GM23338 (cell line): ENCODE measurements at regions not wholly inside any gene's neighbourhood (a gene's known extent, or its start where the extent isn't known, plus 50 kb on each side); places are given as distances from the start of the nearest gene placed in this dataset.

Source experiments
- ATAC-seq: fragments of 200-7000 bp; cut with Tn5 transposase; 3 replicates; pipeline ENCODE4 v1.9.1; 2020
- DNase-seq: peaks from one replicate; pipeline ENCODE4 v3.0.0-alpha.2; 2015; ENCODE audit warnings: low spot score
- H2AFZ ChIP-seq: fragments of 200-600 bp; sonication (generic); 2 replicates; pipeline ENCODE4 v1.8.0; 2016; ENCODE audit warnings: antibody characterized with exemption, mild to moderate bottlenecking, moderate library complexity
- H3F3A ChIP-seq: fragments of 200-600 bp; sonication (generic); replicated peaks from 2 replicates; pipeline ENCODE4 v1.8.0; 2017; ENCODE audit warnings: antibody characterized with exemption, mixed run types, low read depth
- H3K27ac ChIP-seq: fragments of 200-600 bp; sonication (generic); 2 replicates; pipeline ENCODE4 v1.6.1; 2016; ENCODE audit warnings: low read depth
- H3K27me3 ChIP-seq: fragments of 200-600 bp; sonication (generic); 2 replicates; pipeline ENCODE4 v1.8.0; 2016; ENCODE audit warnings: mild to moderate bottlenecking, mixed run types, moderate library complexity; ENCODE audit not compliant: insufficient read depth
- H3K36me3 ChIP-seq: fragments of 200-600 bp; sonication (generic); 2 replicates; pipeline ENCODE4 v1.8.0; 2016; ENCODE audit warnings: mild to moderate bottlenecking; ENCODE audit not compliant: insufficient read depth
- H3K4me1 ChIP-seq: fragments of 200-600 bp; sonication (generic); 2 replicates; pipeline ENCODE4 v1.8.0; 2016; ENCODE audit warnings: mild to moderate bottlenecking, moderate library complexity; ENCODE audit not compliant: insufficient read depth
- H3K4me2 ChIP-seq: fragments of 200-600 bp; sonication (generic); 2 replicates; pipeline ENCODE4 v1.7.1; 2017; ENCODE audit warnings: mixed run types
- H3K4me3 ChIP-seq: fragments of 200-600 bp; sonication (generic); 2 replicates; pipeline ENCODE4 v1.6.1; 2016; ENCODE audit warnings: mixed run types
- H3K79me2 ChIP-seq: fragments of 200-600 bp; sonication (generic); replicated peaks from 2 replicates; pipeline ENCODE4 v1.8.0; 2017; ENCODE audit warnings: mild to moderate bottlenecking; ENCODE audit not compliant: insufficient read depth
- H3K9me2 ChIP-seq: fragments of 200-600 bp; sonication (generic); 2 replicates; pipeline ENCODE4 v1.8.0; 2017; ENCODE audit not compliant: insufficient read depth
- H4K20me1 ChIP-seq: fragments of 200-600 bp; sonication (generic); replicated peaks from 2 replicates; pipeline ENCODE4 v1.8.0; 2017; ENCODE audit warnings: mild to moderate bottlenecking; ENCODE audit not compliant: insufficient read depth
- H3K27ac Mint-ChIP-seq: 2 replicates; pipeline ENCODE4 v1.8.0; 2020; ENCODE audit warnings: inconsistent platforms, mild to moderate bottlenecking, moderate library complexity, mixed read lengths
- H3K27me3 Mint-ChIP-seq: 3 replicates; pipeline ENCODE4 v1.8.0; 2022; ENCODE audit warnings: low read depth, mild to moderate bottlenecking, moderate library complexity, mixed read lengths, inconsistent platforms; ENCODE audit not compliant: insufficient read depth, poor library complexity
- H3K36me3 Mint-ChIP-seq: 3 replicates; pipeline ENCODE4 v1.8.0; 2021; ENCODE audit warnings: low read depth, mild to moderate bottlenecking, inconsistent platforms, moderate library complexity, mixed read lengths
- H3K4me1 Mint-ChIP-seq: 3 replicates; pipeline ENCODE4 v1.8.0; 2020; ENCODE audit warnings: mild to moderate bottlenecking, inconsistent platforms, mixed read lengths
- H3K4me3 Mint-ChIP-seq: 3 replicates; pipeline ENCODE4 v1.8.0; 2021; ENCODE audit warnings: moderate library complexity, mild to moderate bottlenecking, inconsistent platforms, mixed read lengths
- H3K9me3 Mint-ChIP-seq: 3 replicates; pipeline ENCODE4 v1.8.0; 2020; ENCODE audit warnings: moderate library complexity, mild to moderate bottlenecking, inconsistent platforms, mixed read lengths
- EZH2 ChIP-seq: fragments of 200-600 bp; sonication (generic); IDR thresholded peaks from one replicate; pipeline ENCODE4 v1.8.0; 2017; ENCODE audit warnings: antibody characterized with exemption, mild to moderate bottlenecking, low read depth; ENCODE audit not compliant: unreplicated experiment
- NANOG ChIP-seq: IDR thresholded peaks from 2 replicates; pipeline ENCODE4 v1.6.1; 2016; ENCODE audit warnings: antibody characterized with exemption, borderline replicate concordance
- POLR2AphosphoS5 ChIP-seq: IDR thresholded peaks from 2 replicates; pipeline ENCODE4 v1.6.1; 2016; ENCODE audit warnings: antibody characterized with exemption, low read depth
- STAT1 ChIP-seq: IDR thresholded peaks from one replicate; pipeline ENCODE4 v1.6.1; 2016; ENCODE audit warnings: antibody characterized with exemption; ENCODE audit not compliant: unreplicated experiment
- ZNF331 ChIP-seq: fragments of 250-450 bp; sonication (Bioruptor Pico); IDR thresholded peaks from 2 replicates; pipeline ENCODE4 v1.5.0; 2020; ENCODE audit warnings: low read depth, mild to moderate bottlenecking, moderate library complexity
- TF ChIP-seq, protein P1 (sequence below): fragments of 250-450 bp; sonication (Bioruptor Pico); IDR thresholded peaks from 2 replicates; pipeline ENCODE4 v1.5.0; 2020; ENCODE audit warnings: mild to moderate bottlenecking, moderate library complexity

DNA sequence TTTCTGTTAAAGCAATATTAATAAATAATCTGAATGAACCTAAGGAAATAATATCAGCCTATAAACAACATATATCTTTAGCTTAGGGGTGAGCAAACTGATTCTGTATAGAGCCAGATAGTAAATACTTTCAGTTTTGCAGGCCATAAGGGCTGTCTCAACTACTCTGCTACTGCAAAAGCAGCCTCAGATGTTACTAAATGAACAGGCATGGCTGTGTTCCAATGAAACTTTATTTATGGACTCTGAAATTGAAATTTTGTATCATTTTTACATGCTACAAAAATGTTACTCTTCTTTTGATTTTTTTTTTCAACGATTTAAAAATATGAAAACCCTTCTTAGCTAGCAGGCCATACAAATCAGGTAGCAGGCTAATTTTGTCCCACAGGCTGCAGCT lies 212.8 kb upstream of the PRICKLE2 start:
- DNase-seq (no peak), ATAC-seq (no peak)
- H3K9me3 Mint-ChIP-seq, result peaks cover 24% of the 10 kb centered on the region
- Histone ChIP-seq H3K4me2 (no peak overlapping the region), H3K27me3 (no peaks in the 10 kb centered on the region), H3K79me2 (no peaks in the 10 kb centered on the region), H3K36me3 (no peaks in the 10 kb centered on the region), H4K20me1 (no peaks in the 10 kb centered on the region), H3K27ac (no peak overlapping the region), H2AFZ (no peak overlapping the region), H3F3A (no peaks in the 10 kb centered on the region), H3K4me1 (peaks cover 32% of the 10 kb centered on the region), H3K4me3 (no peak overlapping the region), H3K9me2 (0 out of 2 replicates have a peak, but pooled peaks cover 5% of the 10 kb centered on the region)
- H3K27me3 Mint-ChIP-seq, result no peaks in the 10 kb centered on the region
- H3K36me3 Mint-ChIP-seq, result peaks cover 22% of the 10 kb centered on the region
- no peak overlapping the region for H3K4me3 Mint-ChIP-seq
- H3K4me1 Mint-ChIP-seq, result peaks cover 36% of the 10 kb centered on the region
- no peak overlapping the region for H3K27ac Mint-ChIP-seq
- TF ChIP-seq, protein P1, sequence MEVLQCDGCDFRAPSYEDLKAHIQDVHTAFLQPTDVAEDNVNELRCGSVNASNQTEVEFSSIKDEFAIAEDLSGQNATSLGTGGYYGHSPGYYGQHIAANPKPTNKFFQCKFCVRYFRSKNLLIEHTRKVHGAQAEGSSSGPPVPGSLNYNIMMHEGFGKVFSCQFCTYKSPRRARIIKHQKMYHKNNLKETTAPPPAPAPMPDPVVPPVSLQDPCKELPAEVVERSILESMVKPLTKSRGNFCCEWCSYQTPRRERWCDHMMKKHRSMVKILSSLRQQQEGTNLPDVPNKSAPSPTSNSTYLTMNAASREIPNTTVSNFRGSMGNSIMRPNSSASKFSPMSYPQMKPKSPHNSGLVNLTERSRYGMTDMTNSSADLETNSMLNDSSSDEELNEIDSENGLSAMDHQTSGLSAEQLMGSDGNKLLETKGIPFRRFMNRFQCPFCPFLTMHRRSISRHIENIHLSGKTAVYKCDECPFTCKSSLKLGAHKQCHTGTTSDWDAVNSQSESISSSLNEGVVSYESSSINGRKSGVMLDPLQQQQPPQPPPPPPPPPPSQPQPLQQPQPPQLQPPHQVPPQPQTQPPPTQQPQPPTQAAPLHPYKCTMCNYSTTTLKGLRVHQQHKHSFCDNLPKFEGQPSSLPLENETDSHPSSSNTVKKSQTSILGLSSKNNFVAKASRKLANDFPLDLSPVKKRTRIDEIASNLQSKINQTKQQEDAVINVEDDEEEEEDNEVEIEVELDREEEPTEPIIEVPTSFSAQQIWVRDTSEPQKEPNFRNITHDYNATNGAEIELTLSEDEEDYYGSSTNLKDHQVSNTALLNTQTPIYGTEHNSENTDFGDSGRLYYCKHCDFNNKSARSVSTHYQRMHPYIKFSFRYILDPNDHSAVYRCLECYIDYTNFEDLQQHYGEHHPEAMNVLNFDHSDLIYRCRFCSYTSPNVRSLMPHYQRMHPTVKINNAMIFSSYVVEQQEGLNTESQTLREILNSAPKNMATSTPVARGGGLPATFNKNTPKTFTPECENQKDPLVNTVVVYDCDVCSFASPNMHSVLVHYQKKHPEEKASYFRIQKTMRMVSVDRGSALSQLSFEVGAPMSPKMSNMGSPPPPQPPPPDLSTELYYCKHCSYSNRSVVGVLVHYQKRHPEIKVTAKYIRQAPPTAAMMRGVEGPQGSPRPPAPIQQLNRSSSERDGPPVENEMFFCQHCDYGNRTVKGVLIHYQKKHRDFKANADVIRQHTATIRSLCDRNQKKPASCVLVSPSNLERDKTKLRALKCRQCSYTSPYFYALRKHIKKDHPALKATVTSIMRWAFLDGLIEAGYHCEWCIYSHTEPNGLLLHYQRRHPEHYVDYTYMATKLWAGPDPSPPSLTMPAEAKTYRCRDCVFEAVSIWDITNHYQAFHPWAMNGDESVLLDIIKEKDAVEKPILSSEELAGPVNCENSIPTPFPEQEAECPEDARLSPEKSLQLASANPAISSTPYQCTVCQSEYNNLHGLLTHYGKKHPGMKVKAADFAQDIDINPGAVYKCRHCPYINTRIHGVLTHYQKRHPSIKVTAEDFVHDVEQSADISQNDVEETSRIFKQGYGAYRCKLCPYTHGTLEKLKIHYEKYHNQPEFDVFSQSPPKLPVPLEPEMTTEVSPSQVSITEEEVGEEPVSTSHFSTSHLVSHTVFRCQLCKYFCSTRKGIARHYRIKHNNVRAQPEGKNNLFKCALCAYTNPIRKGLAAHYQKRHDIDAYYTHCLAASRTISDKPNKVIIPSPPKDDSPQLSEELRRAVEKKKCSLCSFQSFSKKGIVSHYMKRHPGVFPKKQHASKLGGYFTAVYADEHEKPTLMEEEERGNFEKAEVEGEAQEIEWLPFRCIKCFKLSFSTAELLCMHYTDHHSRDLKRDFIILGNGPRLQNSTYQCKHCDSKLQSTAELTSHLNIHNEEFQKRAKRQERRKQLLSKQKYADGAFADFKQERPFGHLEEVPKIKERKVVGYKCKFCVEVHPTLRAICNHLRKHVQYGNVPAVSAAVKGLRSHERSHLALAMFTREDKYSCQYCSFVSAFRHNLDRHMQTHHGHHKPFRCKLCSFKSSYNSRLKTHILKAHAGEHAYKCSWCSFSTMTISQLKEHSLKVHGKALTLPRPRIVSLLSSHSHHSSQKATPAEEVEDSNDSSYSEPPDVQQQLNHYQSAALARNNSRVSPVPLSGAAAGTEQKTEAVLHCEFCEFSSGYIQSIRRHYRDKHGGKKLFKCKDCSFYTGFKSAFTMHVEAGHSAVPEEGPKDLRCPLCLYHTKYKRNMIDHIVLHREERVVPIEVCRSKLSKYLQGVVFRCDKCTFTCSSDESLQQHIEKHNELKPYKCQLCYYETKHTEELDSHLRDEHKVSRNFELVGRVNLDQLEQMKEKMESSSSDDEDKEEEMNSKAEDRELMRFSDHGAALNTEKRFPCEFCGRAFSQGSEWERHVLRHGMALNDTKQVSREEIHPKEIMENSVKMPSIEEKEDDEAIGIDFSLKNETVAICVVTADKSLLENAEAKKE (CRISPR knock-in tag), result no peak
- no peak for TF ChIP-seq STAT1

DNA sequence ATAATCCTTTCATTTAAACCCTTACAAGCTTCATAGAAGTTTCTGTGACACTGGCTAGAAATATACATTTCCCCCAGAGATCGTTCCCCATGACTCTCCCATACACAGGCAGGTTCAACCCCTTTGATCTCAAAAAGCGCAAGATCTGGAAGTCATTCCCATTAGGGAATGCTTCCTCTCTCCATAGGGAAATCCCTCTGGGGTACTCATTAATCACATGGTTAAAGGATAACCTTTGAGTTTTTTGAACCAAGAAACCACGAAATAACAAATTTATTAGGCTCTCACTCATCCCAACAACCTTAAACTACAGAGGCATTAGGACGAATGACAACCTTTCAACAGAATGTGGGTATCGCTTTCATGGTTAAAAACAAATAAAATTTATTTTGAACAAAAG lies 211.9 kb upstream of the PRICKLE2 start:
- TF ChIP-seq EZH2 (no peak), NANOG (no peak), STAT1 (no peak), POLR2AphosphoS5 (no peak), ZNF331 (no peak)
- TF ChIP-seq, protein P1 (CRISPR knock-in tag), result no peak
- DNase-seq, result no peak
- ATAC-seq, result no peak
- Histone ChIP-seq H3K4me2 (no peak overlapping the region), H3K79me2 (no peaks in the 10 kb centered on the region), H3K36me3 (no peaks in the 10 kb centered on the region), H2AFZ (no peak overlapping the region), H3K27ac (no peak overlapping the region), H3K9me2 (0 out of 2 replicates have a peak, but pooled peaks cover 5% of the 10 kb centered on the region), H3K27me3 (no peaks in the 10 kb centered on the region), H3K4me3 (no peak overlapping the region), H4K20me1 (no peaks in the 10 kb centered on the region), H3F3A (no peaks in the 10 kb centered on the region), H3K4me1 (peaks cover 23% of the 10 kb centered on the region)
- Mint-ChIP-seq H3K36me3 (peaks cover 25% of the 10 kb centered on the region), H3K27me3 (no peaks in the 10 kb centered on the region), H3K27ac (no peak overlapping the region), H3K4me3 (no peak overlapping the region), H3K9me3 (peaks cover 24% of the 10 kb centered on the region), H3K4me1 (peaks cover 34% of the 10 kb centered on the region)
